K562 (cell line): ENCODE measurements at regions not wholly inside any gene's neighbourhood (a gene's known extent, or its start where the extent isn't known, plus 50 kb on each side); places are given as distances from the start of the nearest gene placed in this dataset.

Experiments
- CREB3L1 ChIP-seq: fragments of 450-650 bp; IDR thresholded peaks from 2 replicates; pipeline ENCODE4 v1.6.1; 2014; ENCODE audit warnings: low read depth, mild to moderate bottlenecking, moderate library complexity, borderline replicate concordance
- FOXK1 ChIP-seq: sonication (generic); formaldehyde crosslinking; IDR thresholded peaks from 2 replicates; pipeline ENCODE4 v1.8.0; 2022; ENCODE audit warnings: missing genetic modification reagents, mild to moderate bottlenecking, borderline replicate concordance
- HOXB6 ChIP-seq: fragments of 250-450 bp; sonication (Bioruptor Pico); IDR thresholded peaks from 2 replicates; pipeline ENCODE4 v1.5.1; 2022; ENCODE audit warnings: mild to moderate bottlenecking, borderline replicate concordance
- IRF2 ChIP-seq: sonication (generic); formaldehyde crosslinking; IDR thresholded peaks from 2 replicates; pipeline ENCODE4 v1.8.1; 2022; ENCODE audit warnings: mild to moderate bottlenecking, missing genetic modification reagents
- KLF6 ChIP-seq: fragments of 250-450 bp; sonication (Bioruptor Pico); IDR thresholded peaks from 2 replicates; pipeline ENCODE4 v1.4.0; 2020; ENCODE audit warnings: mild to moderate bottlenecking, moderate library complexity, borderline replicate concordance
- MBD2 ChIP-seq: sonication (generic); IDR thresholded peaks from 2 replicates; pipeline ENCODE4 v1.6.1; 2016; ENCODE audit warnings: low read depth, borderline replicate concordance
- MCM2 ChIP-seq: fragments of 450-650 bp; IDR thresholded peaks from 2 replicates; pipeline ENCODE4 v1.6.1; 2017; ENCODE audit warnings: low read depth, mild to moderate bottlenecking
- MCM3 ChIP-seq: fragments of 450-650 bp; IDR thresholded peaks from 2 replicates; pipeline ENCODE4 v1.6.1; 2016
- STAT5B ChIP-seq: fragments of 250-450 bp; sonication (Bioruptor Pico); IDR thresholded peaks from 2 replicates; pipeline ENCODE4 v1.8.0; 2021; ENCODE audit warnings: mild to moderate bottlenecking, inconsistent platforms
- TCF7L2 ChIP-seq: fragments of 150-350 bp; IDR thresholded peaks from 2 replicates; pipeline ENCODE4 v1.6.1; 2016; ENCODE audit warnings: low read depth, mild to moderate bottlenecking, low read length, moderate library complexity
- TEAD1 ChIP-seq, 2 experiments: fragments of 450-650 bp in 1 of 2; sonication (generic) in 1 of 2; formaldehyde crosslinking; IDR thresholded peaks; 2 replicates each; pipeline versions ENCODE4 v1.4.0 to v1.8.0; 2020 to 2022; ENCODE audit warnings: mild to moderate bottlenecking in 2 of 2, missing genetic modification reagents in 1 of 2
- ZBTB40 ChIP-seq, 2 experiments: fragments of 450-650 bp in 1 of 2; sonication (generic) in 1 of 2; formaldehyde crosslinking in 1 of 2; IDR thresholded peaks; 2 replicates each; pipeline versions ENCODE4 v1.7.1 to v1.9.0; 2016 to 2022; ENCODE audit warnings: inconsistent platforms in 1 of 2, mild to moderate bottlenecking in 1 of 2, missing genetic modification reagents in 1 of 2
- ZKSCAN1 ChIP-seq: fragments of 150-350 bp; IDR thresholded peaks from 2 replicates; pipeline ENCODE4 v1.6.1; 2016; ENCODE audit warnings: low read depth, low read length
- ZNF277 ChIP-seq: fragments of 250-450 bp; sonication (Bioruptor Pico); IDR thresholded peaks from 2 replicates; pipeline ENCODE4 v1.8.0; 2022; ENCODE audit warnings: inconsistent platforms, mild to moderate bottlenecking, moderate library complexity, borderline replicate concordance
- ZNF561 ChIP-seq: fragments of 450-650 bp; formaldehyde crosslinking; conservative IDR thresholded peaks from 2 replicates; pipeline ENCODE4 v1.4.0; 2020; ENCODE audit warnings: mild to moderate bottlenecking, moderate library complexity
- ZNF79 ChIP-seq: fragments of 250-450 bp; sonication (Bioruptor Pico); IDR thresholded peaks from 2 replicates; pipeline ENCODE4 v1.4.0; 2020; ENCODE audit warnings: low read depth, mild to moderate bottlenecking, moderate library complexity

DNA sequence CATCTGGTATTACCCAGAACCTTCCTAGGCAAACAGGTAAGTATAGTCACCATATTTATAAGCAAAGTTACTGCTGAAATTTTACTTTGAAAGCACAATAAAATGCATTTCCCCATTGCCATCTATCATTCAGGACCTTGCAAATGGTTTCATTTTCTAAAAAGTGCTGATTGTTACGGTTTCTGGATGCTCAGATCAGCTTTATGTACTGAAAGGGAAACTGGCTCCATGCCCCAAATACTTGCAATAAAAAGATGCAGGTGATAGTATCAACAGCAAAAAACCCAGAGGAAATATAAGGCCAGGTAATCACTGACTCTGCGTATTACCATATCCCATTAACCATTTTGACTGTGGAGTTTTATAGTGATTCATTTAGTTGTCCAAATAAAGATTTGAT, 1150.7 kb upstream of the CRIM1 start (continued):
- TF ChIP-seq ZBTB40 (IDR thresholded peaks at IDR 0.05) = no peak
- TF ChIP-seq ZBTB40 (CRISPR knock-in tag; IDR thresholded peaks at IDR 0.05) = no peak
- TF ChIP-seq ZNF79 (CRISPR knock-in tag) = no peak
- TF ChIP-seq ZNF561 (CRISPR knock-in tag) = no peak
- no peak for TF ChIP-seq MBD2
- TF ChIP-seq KLF6 = no peak
- no peak for TF ChIP-seq TCF7L2
- TF ChIP-seq TEAD1 (CRISPR knock-in tag; IDR thresholded peaks at IDR 0.05) = no peak
- TF ChIP-seq STAT5B (CRISPR knock-in tag) = no peak
- no peak for TF ChIP-seq IRF2 (CRISPR knock-in tag)
- TF ChIP-seq CREB3L1 = no peak
- TF ChIP-seq FOXK1 (CRISPR knock-in tag) = no peak
- TF ChIP-seq HOXB6 = no peak
- TF ChIP-seq ZKSCAN1 = no peak
- no peak for TF ChIP-seq MCM3
- TF ChIP-seq ZNF277 (CRISPR knock-in tag) = no peak
- TF ChIP-seq MCM2 = no peak
- TF ChIP-seq, all 486 proteins: peak for 0
